ENCODE measurements at regions not wholly inside any gene's neighbourhood (a gene's known extent, or its start where the extent isn't known, plus 50 kb on each side); places are given as distances from the start of the nearest gene placed in this dataset.

- no peak for DNase-seq (ENCODE audit: low read depth in 2 of 2)
Observed at GRCh38 chr3:177530908-177531307, 333.6 kb upstream of the TBL1XR1 start.

GRCh38 chr3:177536873-177537272 lies 339.6 kb upstream of the TBL1XR1 start:
- DNase-seq (ENCODE audit: low read depth in 2 of 2), result no peak

- DNase-seq (ENCODE audit: low read depth in 2 of 2), result no peak
Observed at GRCh38 chr3:177537612-177538011, 340.3 kb upstream of the TBL1XR1 start.

- no peak for DNase-seq (ENCODE audit: low read depth in 2 of 2)
Observed at GRCh38 chr3:177538048-177538749, 340.9 kb upstream of the TBL1XR1 start.

- no peak for DNase-seq (ENCODE audit: low read depth in 2 of 2)
Observed at GRCh38 chr3:177538750-177539730, 341.8 kb upstream of the TBL1XR1 start.

- DNase-seq (ENCODE audit: low read depth in 2 of 2), result no peak
Observed at GRCh38 chr3:177541541-177541940, 344.3 kb upstream of the TBL1XR1 start.

GRCh38 chr3:177545964-177546363 lies 348.7 kb upstream of the TBL1XR1 start:
- no peak for DNase-seq (ENCODE audit: low read depth in 2 of 2)

- DNase-seq (ENCODE audit: low read depth in 2 of 2), result no peak
Observed at GRCh38 chr3:177547711-177548350, 350.5 kb upstream of the TBL1XR1 start.

GRCh38 chr3:177550667-177551066 lies 353.4 kb upstream of the TBL1XR1 start:
- DNase-seq (ENCODE audit: low read depth in 2 of 2), result no peak

GRCh38 chr3:177551431-177551836 lies 354.2 kb upstream of the TBL1XR1 start:
- no peak for DNase-seq (ENCODE audit: low read depth in 2 of 2)

- no peak for DNase-seq (ENCODE audit: low read depth in 2 of 2)
Observed at GRCh38 chr3:177552051-177552450, 354.8 kb upstream of the TBL1XR1 start.

- DNase-seq (ENCODE audit: low read depth in 2 of 2), result no peak
Observed at GRCh38 chr3:177553012-177553411, 355.7 kb upstream of the TBL1XR1 start.

- DNase-seq (ENCODE audit: low read depth in 2 of 2), result no peak
Observed at GRCh38 chr3:177553579-177553978, 356.3 kb upstream of the TBL1XR1 start.

GRCh38 chr3:177554895-177555759 lies 357.8 kb upstream of the TBL1XR1 start:
- DNase-seq (ENCODE audit: low read depth in 2 of 2), result no peak

- no peak for DNase-seq (ENCODE audit: low read depth in 2 of 2)
Observed at GRCh38 chr3:177557548-177557947, 360.3 kb upstream of the TBL1XR1 start.

- no peak for DNase-seq (ENCODE audit: low read depth in 2 of 2)
Observed at GRCh38 chr3:177561365-177561764, 364.1 kb upstream of the TBL1XR1 start.

- no peak for DNase-seq (ENCODE audit: low read depth in 2 of 2)
Observed at GRCh38 chr3:177561769-177562392, 364.6 kb upstream of the TBL1XR1 start.

- no peak for DNase-seq (ENCODE audit: low read depth in 2 of 2)
Observed at GRCh38 chr3:177563243-177563780, 366.0 kb upstream of the TBL1XR1 start.

- no peak for DNase-seq (ENCODE audit: low read depth in 2 of 2)
Observed at GRCh38 chr3:177563792-177564191, 366.5 kb upstream of the TBL1XR1 start.

- no peak for DNase-seq (ENCODE audit: low read depth in 2 of 2)
Observed at GRCh38 chr3:177565981-177566380, 368.7 kb upstream of the TBL1XR1 start.

GRCh38 chr3:177567833-177568232 lies 370.6 kb upstream of the TBL1XR1 start:
- no peak for DNase-seq (ENCODE audit: low read depth in 2 of 2)

Measured in stimulated activated CD4-positive, alpha-beta T cell treated with anti-CD3 and anti-CD28 coated beads, Interleukin-1b, Interleukin-23, amount 100 ng/mL, for 1 hour (primary cell).